Fibroblast of lung (primary cell): ENCODE measurements at regions not wholly inside any gene's neighbourhood (a gene's known extent, or its start where the extent isn't known, plus 50 kb on each side); places are given as distances from the start of the nearest gene placed in this dataset.

ENCODE experiments used
- DNase-seq, 2 donors: peaks; one replicate each; pipeline versions ENCODE4 v3.0.0 to v3.0.0-alpha.2; 2010; ENCODE audit warnings: low read depth in 2 of 2
- H2AFZ ChIP-seq: 2 replicates; pipeline ENCODE4 v1.5.1; 2012; ENCODE audit warnings: low read length, control low read depth, inconsistent platforms
- H3K27ac ChIP-seq: 2 replicates; pipeline ENCODE4 v1.5.1; 2011; ENCODE audit warnings: low read length, control low read depth; ENCODE audit not compliant: insufficient read depth
- H3K27me3 ChIP-seq: 2 replicates; pipeline ENCODE4 v1.5.1; 2011; ENCODE audit warnings: mild to moderate bottlenecking, low read length; ENCODE audit not compliant: control insufficient read depth, insufficient read depth
- H3K36me3 ChIP-seq: 2 replicates; pipeline ENCODE4 v1.5.1; 2011; ENCODE audit warnings: low read length; ENCODE audit not compliant: control insufficient read depth, insufficient read depth
- H3K4me1 ChIP-seq: 2 replicates; pipeline ENCODE4 v1.5.1; 2011; ENCODE audit warnings: low read length; ENCODE audit not compliant: control insufficient read depth, insufficient read depth; ENCODE audit errors: extremely low read depth
- H3K4me2 ChIP-seq: 2 replicates; pipeline ENCODE4 v1.5.1; 2011; ENCODE audit warnings: low read length, control low read depth; ENCODE audit not compliant: insufficient read depth; ENCODE audit errors: extremely low read depth
- H3K4me3 ChIP-seq, 4 experiments: fragments of 200-600 bp in 1 of 4; sonication (generic) in 1 of 4; replicated peaks in 1 of 4; 2 replicates each; pipeline ENCODE4 v1.5.1; 2011 to 2016; ENCODE audit warnings: low read length in 4 of 4, low read depth in 3 of 4, mild to moderate bottlenecking in 3 of 4, control low read depth in 2 of 4, inconsistent platforms in 1 of 4, mixed read lengths in 1 of 4; ENCODE audit not compliant: insufficient read depth in 1 of 4; ENCODE audit errors: control extremely low read depth in 1 of 4
- H3K79me2 ChIP-seq: 2 replicates; pipeline ENCODE4 v1.5.1; 2012; ENCODE audit warnings: mild to moderate bottlenecking, low read length, inconsistent platforms; ENCODE audit not compliant: control insufficient read depth, insufficient read depth
- H3K9ac ChIP-seq: 2 replicates; pipeline ENCODE4 v1.5.1; 2011; ENCODE audit warnings: mild to moderate bottlenecking, low read length, control low read depth; ENCODE audit not compliant: insufficient read depth
- H3K9me3 ChIP-seq: 2 replicates; pipeline ENCODE4 v1.5.1; 2012; ENCODE audit warnings: low read depth, low read length; ENCODE audit not compliant: control insufficient read depth, insufficient read depth
- H4K20me1 ChIP-seq: 2 replicates; pipeline ENCODE4 v1.5.1; 2011; ENCODE audit warnings: low read length; ENCODE audit not compliant: control insufficient read depth, insufficient read depth; ENCODE audit errors: extremely low read depth
- EZH2 ChIP-seq: IDR thresholded peaks from 2 replicates; pipeline ENCODE4 v1.5.1; 2012; ENCODE audit warnings: low read length, control low read depth, mild to moderate bottlenecking; ENCODE audit errors: missing control alignments
- TF ChIP-seq, protein P1 (sequence below), 2 donors: IDR thresholded peaks in 1 of 2; conservative IDR thresholded peaks in 1 of 2; 1 replicate in 1 of 2; 2 replicates in 1 of 2; pipeline ENCODE4 v1.5.1; 2011 to 2012; ENCODE audit warnings: low read length in 2 of 2, control low read depth in 1 of 2, inconsistent platforms in 1 of 2, low read depth in 1 of 2, mild to moderate bottlenecking in 1 of 2

- Histone ChIP-seq H3K27ac (no peak overlapping the region), H3K4me3 (no peak overlapping the region), H3K27me3 (no peaks in the 10 kb centered on the region), H4K20me1 (no peaks in the 10 kb centered on the region), H2AFZ (no peak overlapping the region), H3K36me3 (no peaks in the 10 kb centered on the region), H3K9ac (no peak overlapping the region), H3K9me3 (no peaks in the 10 kb centered on the region), H3K4me1 (no peaks in the 10 kb centered on the region), H3K4me2 (no peak overlapping the region), H3K79me2 (no peaks in the 10 kb centered on the region)
- no peak for TF ChIP-seq EZH2
- TF ChIP-seq, protein P1, sequence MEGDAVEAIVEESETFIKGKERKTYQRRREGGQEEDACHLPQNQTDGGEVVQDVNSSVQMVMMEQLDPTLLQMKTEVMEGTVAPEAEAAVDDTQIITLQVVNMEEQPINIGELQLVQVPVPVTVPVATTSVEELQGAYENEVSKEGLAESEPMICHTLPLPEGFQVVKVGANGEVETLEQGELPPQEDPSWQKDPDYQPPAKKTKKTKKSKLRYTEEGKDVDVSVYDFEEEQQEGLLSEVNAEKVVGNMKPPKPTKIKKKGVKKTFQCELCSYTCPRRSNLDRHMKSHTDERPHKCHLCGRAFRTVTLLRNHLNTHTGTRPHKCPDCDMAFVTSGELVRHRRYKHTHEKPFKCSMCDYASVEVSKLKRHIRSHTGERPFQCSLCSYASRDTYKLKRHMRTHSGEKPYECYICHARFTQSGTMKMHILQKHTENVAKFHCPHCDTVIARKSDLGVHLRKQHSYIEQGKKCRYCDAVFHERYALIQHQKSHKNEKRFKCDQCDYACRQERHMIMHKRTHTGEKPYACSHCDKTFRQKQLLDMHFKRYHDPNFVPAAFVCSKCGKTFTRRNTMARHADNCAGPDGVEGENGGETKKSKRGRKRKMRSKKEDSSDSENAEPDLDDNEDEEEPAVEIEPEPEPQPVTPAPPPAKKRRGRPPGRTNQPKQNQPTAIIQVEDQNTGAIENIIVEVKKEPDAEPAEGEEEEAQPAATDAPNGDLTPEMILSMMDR (conservative IDR thresholded peaks at IDR 0.05 in 1 of 2, IDR thresholded peaks at IDR 0.05 in 1 of 2; ENCODE audit: low read depth in 1 of 2, low read length in 2 of 2): no peak
- no peak for DNase-seq
These were observed 333.4 kb downstream of the MAF start for GRCh38 chr16:79267146-79267545.

GRCh38 chr16:79265701-79266100, 334.8 kb downstream of the MAF start:
- H3K4me1 ChIP-seq: no peaks in the 10 kb centered on the region
- H3K9me3 ChIP-seq: no peaks in the 10 kb centered on the region
- H3K79me2 ChIP-seq: no peaks in the 10 kb centered on the region
- no peak overlapping the region for H3K4me2 ChIP-seq
- H2AFZ ChIP-seq: no peak overlapping the region
- H3K36me3 ChIP-seq: no peaks in the 10 kb centered on the region
- no peak overlapping the region for H3K4me3 ChIP-seq
- H3K9ac ChIP-seq: no peak overlapping the region
- DNase-seq: no peak
- H4K20me1 ChIP-seq: no peaks in the 10 kb centered on the region
- TF ChIP-seq, protein P1 (conservative IDR thresholded peaks at IDR 0.05 in 1 of 2, IDR thresholded peaks at IDR 0.05 in 1 of 2; ENCODE audit: low read depth in 1 of 2, low read length in 2 of 2): no peak
- TF ChIP-seq EZH2: no peak
- no peaks in the 10 kb centered on the region for H3K27me3 ChIP-seq
- H3K27ac ChIP-seq: no peak overlapping the region

- Histone ChIP-seq H3K4me1 (no peaks in the 10 kb centered on the region), H3K79me2 (no peaks in the 10 kb centered on the region), H3K4me3 (no peak overlapping the region), H4K20me1 (no peaks in the 10 kb centered on the region), H3K27me3 (no peaks in the 10 kb centered on the region), H2AFZ (no peak overlapping the region), H3K36me3 (no peaks in the 10 kb centered on the region), H3K9ac (no peak overlapping the region), H3K27ac (no peak overlapping the region), H3K4me2 (no peak overlapping the region), H3K9me3 (no peaks in the 10 kb centered on the region)
- DNase-seq: no peak
- TF ChIP-seq, protein P1 (conservative IDR thresholded peaks at IDR 0.05 in 1 of 2, IDR thresholded peaks at IDR 0.05 in 1 of 2; ENCODE audit: low read depth in 1 of 2, low read length in 2 of 2): no peak
- no peak for TF ChIP-seq EZH2
These were observed 335.3 kb downstream of the MAF start for GRCh38 chr16:79265196-79265595.
